ENCODE measurements at regions not wholly inside any gene's neighbourhood (a gene's known extent, or its start where the extent isn't known, plus 50 kb on each side); places are given as distances from the start of the nearest gene placed in this dataset.
"Not testable (repeated sequence)": the region's sequence is repeated elsewhere in the genome, so short reads cannot be mapped to it uniquely, and the experiment has no call there.

DNA sequence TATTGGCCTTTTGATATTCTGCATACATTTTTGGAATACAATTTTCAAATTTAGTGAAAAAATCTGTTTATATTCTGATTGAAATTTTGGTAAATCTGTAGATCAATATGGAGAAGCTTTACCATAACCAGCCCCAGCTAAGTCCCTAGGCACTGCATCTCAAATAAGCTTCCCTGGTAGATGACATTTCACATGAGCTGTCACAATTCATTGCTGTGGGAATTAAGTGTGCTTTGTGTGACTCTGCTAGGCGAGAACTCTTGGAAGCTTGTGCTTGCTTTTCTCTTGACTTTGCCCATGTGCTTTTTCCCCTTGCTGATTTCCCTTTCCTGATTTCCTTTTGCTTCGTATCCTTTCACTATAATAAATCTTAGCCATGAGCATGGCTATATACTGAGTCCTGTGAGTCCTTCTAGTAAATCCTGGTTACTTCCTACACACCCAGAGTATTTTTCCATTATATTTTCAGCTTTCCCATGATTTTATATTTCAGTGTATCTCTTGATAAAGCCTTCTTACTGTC lies 166.5 kb upstream of the MMS22L start:
- no peak overlapping the region for H3K4me3 ChIP-seq
- H3K27ac ChIP-seq: no peak overlapping the region

DNA sequence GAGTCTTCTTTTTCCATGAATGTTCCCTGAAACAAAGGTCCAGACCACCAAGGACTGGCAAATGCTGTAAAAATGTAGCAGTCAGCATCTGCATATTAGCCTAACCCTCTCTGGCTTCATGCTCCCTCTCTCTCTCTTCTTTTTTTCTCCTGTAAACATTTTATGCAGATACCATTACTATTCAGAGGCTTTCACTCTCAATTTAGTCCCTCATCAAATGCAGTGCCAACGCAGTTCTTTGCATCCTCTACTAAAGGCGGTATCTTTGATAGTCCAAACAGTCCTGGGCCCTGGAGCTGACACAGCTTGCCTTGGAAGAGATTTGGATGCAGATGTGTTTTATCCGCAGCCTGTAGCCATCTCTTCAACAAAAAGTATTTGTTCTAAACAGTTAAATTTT lies 167.1 kb upstream of the MMS22L start:
- Histone ChIP-seq H3K4me3 (no peak overlapping the region), H3K27ac (no peak overlapping the region)

DNA sequence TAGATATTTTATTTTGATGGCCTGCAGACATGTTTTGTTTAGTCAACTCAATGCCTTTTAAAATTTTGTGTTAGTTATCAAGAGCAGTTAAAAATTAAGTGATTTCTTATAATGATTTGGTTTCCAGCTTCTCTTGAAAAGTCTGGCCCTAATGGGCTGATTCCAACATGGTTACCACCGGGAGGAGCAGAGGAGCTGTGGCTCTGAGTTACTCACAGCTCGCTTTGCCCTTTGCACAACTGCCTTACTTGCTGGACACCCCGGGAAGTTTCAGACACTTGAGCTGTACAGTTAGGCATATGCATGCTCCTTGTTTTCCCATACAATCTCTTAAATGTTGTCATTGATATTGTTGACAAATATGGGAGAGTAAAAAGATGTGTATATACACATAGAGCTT lies 173.1 kb upstream of the MMS22L start:
- Histone ChIP-seq H3K4me3 (no peak overlapping the region), H3K27ac (no peak overlapping the region)

DNA sequence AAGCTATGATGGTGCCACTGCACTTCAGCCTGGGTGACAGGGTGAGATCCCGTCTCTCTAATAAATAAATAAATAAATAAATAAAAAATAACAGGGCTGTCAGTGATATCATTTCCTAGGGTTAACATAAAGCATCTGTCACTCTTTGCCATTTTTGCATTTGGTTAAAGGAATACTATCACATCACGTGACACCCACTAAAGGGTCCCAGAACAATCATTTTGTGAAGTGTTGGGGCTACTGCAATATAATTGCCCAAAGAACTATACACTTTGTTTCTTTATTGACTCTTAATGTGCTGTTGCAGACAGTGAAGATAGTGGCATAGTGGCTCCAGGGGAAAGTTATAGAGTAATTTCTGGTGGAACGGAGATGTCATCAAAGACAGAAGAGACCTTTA lies 176.5 kb upstream of the MMS22L start:
- Histone ChIP-seq H3K4me3 (no peak overlapping the region), H3K27ac (no peak overlapping the region)

DNA sequence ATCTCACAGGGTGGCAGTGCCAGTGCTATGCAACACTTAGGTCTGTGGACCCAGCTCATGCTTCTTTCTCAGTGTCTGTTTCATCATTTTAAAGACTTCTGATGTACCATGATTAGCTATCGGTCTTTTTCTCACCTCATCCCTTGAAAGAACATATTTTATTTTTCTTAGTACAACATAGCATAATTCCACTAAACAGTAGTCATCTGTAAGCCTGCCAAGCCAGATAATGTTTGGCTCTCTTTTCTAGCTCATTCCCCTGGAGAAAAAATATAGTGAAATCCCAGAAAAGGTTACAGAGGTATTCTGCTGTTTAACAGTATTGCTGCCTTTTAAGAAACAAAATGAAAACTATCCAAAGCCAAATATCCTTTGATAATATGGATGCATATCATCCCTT lies 177.0 kb upstream of the MMS22L start:
- Histone ChIP-seq H3K4me3 (no peak overlapping the region), H3K27ac (no peak overlapping the region)

DNA sequence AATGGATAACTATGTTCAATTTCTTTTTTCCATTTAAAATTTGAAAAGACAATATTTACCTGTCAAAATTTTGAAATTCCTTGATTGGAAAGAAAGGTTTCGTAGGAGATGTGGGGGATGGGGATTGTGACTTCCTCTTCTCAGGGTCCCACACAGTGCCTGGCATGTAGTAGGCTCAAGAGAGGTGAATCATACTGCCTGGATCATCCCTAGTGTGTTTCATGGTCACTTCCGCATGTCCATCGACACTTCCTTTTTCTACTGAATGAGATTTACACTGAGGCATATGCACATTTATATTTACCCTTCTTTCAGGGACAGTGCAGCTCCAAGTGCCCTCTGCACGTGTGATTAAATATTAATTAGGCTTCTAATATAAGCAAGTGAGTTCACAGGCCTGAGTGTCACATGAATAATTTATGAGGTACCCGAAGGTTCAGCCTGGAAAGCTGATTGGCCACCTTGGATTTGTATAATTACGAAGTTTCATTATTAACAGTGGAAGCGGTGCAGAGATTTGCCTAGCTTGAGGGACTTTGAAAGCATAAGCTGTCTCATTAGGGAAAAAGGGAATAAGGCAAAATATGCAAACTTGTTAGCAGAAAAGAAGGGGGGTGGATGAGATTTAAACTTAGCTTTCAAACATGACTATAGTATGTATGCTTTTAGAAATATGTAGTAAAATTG lies 177.5 kb upstream of the MMS22L start:
- Histone ChIP-seq H3K4me3 (no peak overlapping the region), H3K27ac (no peak overlapping the region)

DNA sequence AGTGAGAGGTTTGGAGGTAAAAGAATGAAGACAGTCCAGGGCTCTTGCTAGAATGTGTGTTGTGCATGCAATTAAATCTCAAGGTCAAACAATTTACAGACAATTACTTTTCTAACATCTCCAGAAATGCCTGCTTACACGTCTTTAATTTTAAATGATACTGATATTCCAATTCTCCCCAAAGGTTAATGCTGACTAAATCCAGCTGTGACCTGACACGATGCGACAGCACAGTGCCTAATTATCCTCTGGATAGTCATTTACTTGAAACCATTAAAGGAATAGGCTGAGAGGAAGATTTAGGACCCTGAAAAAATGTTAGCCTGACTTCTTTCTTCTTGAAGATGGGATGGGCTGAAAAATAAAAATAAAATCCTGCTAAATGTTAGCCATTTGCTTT lies 178.2 kb upstream of the MMS22L start:
- Histone ChIP-seq H3K4me3 (no peak overlapping the region), H3K27ac (no peak overlapping the region)

DNA sequence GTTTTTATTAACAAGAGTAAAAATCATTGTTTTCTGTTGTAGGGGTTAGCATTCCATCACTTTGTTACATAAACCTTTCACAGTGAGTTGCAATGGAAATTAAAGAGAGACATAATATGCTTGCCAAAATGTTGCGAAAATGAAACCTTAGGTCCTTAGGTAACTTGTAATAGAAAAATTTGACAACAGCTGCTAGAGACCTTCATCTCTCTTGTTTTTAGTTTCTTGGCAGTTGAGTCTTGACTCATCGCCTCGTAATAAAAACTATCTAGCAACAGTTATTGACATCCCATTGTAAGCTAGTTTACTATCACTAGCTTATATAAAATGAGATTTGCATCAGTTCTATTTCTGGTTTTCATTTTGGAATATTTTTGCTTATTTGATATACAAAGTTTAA lies 179.0 kb upstream of the MMS22L start:
- no peak overlapping the region for H3K27ac ChIP-seq
- no peak overlapping the region for H3K4me3 ChIP-seq

DNA sequence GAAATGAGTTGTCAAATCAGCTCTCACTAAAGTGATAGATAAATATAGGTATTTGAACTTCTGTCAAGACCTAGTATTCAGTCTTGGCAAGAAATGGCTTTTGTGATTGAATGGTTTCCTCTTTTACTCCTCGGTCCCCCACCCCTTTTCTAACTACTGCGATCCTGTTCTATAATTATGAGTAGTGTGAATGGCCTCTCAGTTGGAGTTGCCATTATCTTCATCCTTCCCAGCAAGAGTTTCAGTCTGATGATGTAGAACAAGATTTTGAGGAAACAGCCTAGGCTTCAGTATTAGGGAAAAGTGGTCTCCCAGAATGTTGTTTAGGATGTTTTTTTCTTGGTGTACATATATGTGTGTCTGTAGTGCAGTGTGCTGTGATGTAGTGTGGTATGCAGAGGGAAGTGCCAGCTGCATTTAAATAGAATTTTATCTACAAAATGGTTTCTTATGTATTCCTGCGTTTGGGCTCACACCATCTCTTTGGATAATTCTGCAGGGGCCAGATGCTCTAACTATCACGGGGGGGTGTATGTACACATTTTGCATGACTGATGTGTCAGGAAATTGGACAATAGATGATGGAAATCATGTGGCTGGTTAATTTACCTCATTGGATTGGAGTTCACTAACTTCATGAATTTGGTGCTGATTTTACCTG lies 180.1 kb upstream of the MMS22L start:
- Histone ChIP-seq H3K4me3 (no peak overlapping the region), H3K27ac (no peak overlapping the region)

DNA sequence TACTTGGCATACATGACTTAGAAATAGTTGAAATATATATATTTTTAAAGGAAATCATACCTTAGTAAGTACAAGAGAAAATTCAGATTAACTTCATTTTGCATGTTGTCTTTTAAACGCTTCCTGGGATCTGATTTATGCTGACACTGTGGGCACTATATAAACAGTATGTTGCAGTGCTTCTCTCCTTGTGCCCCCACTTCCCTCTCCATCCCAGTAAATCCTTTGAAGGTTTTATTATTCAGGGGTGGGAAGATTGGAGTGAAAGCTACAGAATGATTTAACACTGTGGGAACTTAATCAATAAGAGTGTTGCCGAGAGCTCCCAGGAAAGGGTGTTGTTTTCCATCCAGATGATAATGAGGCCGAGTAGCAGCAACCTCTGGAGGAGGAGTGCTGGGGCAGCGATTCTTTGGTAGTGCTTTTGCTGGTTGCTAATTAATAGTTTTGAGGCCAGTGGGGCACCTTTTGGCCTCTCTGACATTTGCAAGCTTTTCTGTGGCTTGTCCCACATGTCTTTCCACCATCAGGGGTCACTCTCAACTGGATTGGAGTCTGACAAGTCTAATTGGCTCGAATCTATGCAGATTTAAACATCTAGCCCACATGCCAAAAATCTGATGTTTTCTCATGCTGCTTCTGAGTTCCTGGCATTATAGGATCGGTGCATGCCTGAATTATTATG lies 183.0 kb upstream of the MMS22L start:
- H3K27ac ChIP-seq: no peak overlapping the region
- H3K4me3 ChIP-seq: no peak overlapping the region

DNA sequence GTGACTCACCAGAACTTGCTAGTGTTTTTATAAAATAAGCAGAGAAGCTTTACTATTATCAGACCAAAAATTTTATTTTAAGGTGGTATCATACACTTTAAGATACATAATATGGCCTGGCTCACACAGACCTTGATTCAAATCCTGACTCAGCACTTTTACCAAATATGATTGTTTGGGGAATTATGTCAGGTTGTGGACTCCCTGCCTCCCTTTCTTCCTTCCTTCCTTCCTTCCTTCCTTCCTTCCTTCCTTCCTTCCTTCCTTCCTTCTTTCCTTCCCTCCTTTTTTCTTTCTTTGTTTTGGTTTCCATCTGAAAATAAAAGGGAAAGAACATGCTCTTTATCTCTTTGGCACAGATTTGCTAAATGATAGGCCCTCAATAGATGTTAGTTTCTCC lies 186.0 kb upstream of the MMS22L start:
- Histone ChIP-seq H3K27ac (no peak overlapping the region), H3K4me3 (no peak overlapping the region)

DNA sequence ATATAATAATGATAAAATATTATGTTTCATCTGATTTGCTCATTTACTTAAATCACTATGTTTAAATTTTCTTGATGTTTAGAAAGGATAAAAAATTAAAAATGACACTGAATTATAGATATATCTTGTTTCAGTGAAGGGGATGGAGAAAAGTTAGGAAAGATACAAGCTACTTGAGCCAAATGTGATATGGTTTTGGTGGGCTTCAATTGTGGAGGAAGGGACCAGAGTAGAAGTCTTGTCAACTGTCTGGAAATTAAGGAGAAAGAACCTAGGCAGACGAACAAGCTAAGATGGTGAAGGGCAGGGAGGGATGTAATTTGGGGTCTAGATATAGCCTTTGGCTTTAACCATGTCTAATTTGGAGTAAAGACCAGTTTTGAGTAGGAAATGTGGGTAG lies 186.4 kb upstream of the MMS22L start:
- H3K4me3 ChIP-seq: no peak overlapping the region

DNA sequence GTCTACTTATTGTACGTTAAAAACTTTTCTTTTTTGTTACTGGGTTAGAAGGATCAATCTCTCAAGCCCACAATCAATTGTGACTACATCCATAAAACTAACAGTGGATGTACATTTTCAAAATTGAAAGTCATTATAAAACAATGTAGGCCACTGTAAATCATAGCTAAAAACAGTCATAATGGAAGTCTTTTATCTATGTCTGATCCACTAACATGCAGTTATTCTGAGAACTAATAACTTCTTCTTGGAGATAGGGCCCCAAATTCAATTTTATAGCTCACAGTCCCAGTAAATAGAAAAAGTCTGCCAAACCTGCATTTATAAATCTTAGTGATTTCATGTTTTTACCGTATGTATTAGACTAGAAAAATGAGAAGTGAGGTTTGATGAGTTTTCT lies 187.3 kb upstream of the MMS22L start:
- H3K27ac ChIP-seq: no peak overlapping the region

More for the DNA sequence above, 186.4 kb upstream of the MMS22L start:
- H3K27ac ChIP-seq: no peak overlapping the region

DNA sequence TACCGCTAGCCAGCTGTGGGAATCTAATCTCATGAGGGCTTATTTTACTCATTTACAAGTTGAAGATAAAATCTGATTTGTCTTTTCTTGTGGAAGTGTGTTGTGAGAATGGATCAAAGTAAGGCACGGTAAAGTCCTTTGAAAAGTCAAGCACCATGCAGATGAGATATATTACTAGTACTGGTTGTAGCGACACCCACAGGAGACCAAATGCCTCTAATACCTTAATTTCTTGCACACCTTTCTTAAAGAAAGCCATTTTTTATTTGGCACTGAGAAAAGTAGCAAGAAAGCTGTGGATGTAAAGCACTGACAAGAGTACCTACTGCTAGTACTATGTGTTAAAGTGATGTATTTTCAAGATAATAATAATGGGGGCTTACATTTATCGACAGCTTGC lies 191.0 kb upstream of the MMS22L start:
- no peak overlapping the region for H3K27ac ChIP-seq

More for the DNA sequence above, 187.3 kb upstream of the MMS22L start:
- no peak overlapping the region for H3K4me3 ChIP-seq

DNA sequence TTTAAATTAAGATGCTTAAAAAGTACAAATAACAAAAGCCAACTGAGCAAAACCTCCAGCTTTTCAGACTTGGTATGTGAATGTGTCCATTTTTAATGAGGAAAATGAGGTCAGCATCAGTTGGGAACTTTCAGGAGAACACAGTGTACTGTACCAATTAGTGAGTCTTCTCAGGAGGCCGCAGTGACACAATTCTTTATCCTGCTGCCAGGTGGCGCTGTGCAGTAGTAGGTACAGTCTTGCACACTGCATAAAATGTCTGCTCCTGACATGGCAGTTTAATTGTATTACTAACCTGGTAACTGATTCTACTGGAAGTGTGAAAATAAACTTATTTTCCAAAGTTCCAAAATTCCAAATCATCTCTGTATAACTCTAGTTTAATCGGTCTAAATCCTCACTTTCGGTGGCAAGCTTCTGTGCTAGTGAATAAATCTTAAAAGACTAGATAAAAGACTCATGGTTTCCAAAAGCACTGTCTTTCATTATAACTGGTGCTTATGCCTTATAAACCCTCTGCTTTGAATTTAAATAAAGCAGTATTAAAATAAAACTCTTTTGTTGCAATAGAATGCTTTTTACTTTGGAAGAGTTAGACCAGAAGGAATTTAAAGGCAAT lies 214.8 kb upstream of the MMS22L start:
- H3K4me3 ChIP-seq: no peak overlapping the region

More for the DNA sequence above, 191.0 kb upstream of the MMS22L start:
- H3K4me3 ChIP-seq: no peak overlapping the region

DNA sequence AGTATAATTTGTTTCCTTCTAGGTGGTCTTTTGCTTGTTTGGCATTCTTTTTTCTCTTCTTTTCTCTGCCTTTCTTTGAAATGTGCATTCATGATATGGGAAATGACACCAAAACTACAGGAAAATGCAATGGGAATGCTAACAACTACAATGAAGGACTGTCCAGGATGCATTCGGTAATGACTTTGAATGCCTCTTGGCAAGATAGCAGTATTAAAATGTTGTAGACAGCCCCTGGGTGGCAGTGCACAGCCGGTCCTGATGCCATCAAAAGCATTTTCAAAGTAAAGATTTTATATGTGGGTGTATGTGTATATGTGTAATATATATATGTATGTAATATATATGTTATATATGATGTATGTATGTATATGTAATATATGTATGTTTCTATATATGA lies 218.8 kb upstream of the MMS22L start:
- H3K27ac ChIP-seq: no peak overlapping the region
- no peak overlapping the region for H3K4me3 ChIP-seq

More for the DNA sequence above, 214.8 kb upstream of the MMS22L start:
- no peak overlapping the region for H3K27ac ChIP-seq

DNA sequence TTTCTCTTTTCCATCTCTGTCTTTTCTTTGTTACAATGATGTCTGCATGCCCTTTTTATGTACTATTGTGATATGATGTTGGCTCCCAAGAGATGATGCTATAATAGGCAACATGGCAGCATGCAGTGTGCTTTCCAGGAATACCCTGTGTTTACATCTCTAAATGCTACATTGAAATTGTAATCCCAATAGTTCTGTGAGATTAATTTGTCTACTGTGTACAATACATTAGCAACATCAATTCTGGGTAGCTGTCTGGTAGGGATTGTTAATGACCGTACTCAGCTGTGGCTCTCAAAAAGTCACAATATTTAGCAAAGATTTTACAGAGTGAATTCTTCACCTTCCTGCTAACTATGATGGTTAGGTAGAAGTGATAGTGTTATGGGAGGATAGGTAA lies 225.6 kb upstream of the MMS22L start:
- H3K27ac ChIP-seq: no peak overlapping the region
- no peak overlapping the region for H3K4me3 ChIP-seq

DNA sequence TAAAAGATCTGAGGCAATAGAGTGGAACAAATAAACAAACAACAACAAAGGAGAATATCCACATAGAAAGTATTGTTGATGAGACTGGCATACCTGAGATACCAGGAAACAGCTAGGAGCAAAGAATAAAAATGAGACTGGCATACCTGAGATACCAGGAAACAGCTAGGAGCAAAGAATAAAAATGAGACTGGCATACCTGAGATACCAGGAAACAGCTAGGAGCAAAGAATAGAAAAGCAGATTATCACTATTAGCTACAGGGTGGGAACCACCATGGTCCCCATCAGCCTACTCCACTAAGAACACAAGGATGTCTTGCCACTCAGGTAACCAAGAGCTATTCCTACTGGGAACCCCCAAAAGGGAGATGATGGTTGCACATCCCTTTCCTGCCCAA lies 230.2 kb upstream of the MMS22L start:
- H3K27ac ChIP-seq, H3K4me3 ChIP-seq: not testable (repeated sequence)

DNA sequence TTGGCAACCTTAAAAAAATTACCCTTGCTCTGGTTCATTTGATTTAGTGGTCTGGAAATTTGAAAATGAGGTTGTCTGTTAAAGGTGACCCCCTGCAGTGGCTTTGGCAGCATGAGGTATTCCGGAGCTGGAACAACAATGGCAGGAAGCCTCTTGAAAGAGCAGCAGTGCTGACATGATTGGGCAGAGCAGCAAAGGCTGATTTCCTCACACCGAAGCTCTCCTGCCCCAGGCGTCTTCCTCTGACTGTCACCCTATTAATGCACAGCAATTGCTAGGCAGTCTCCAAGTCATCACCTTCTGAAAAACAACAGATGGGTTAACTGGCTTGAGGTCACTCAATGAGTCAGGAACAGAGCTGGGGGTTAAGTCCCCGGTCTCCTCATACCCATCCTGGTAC lies 241.8 kb upstream of the MMS22L start:
- Histone ChIP-seq H3K4me3 (no peak overlapping the region), H3K27ac (no peak overlapping the region)

DNA sequence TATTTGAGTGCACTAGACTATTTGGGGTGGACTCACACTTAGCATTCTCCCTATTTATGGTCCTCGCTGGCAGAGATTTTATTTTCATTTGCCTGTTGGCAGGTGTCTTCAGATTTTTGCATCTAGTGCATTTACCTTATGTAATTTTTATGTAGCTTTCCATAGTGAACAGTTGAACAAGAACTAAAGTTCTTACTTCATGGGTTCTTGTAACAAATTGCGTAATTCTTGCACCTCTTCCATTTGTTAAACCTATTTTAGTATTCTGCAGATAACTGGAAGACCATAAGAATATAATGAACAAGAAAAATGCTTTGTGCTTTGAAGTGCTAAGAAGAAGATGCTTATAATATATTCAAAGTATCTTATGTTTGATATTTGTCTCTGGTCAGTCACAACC lies 252.8 kb upstream of the MMS22L start:
- Histone ChIP-seq H3K4me3 (no peak overlapping the region), H3K27ac (no peak overlapping the region)

DNA sequence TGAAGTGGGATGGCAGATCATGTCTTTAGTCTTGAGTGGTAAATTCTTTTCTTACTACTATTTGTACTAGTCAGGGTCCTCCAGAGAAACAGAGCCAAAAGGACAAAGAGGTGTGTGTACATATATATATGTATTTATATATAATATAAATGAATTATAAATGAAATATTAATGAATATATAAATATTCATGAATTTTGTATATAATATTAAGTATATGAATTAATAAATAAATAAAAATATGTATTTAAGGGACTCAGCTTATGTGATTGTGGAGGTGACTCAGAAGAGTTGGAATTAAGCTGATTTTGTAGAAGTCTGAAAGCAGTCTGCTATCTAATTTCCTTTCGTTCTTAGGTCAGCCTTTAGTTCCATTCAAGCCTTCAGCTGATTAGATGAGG lies 265.3 kb upstream of the MMS22L start:
- H3K27ac ChIP-seq: no peak overlapping the region
- no peak overlapping the region for H3K4me3 ChIP-seq
